H9 (cell line): ENCODE measurements at regions not wholly inside any gene's neighbourhood (a gene's known extent, or its start where the extent isn't known, plus 50 kb on each side); places are given as distances from the start of the nearest gene placed in this dataset.

Source experiments
- DNase-seq: peaks from one replicate; pipeline ENCODE4 v3.0.0-alpha.2; 2017
- H2AFZ ChIP-seq: one replicate; pipeline ENCODE4 v1.6.1; 2013; ENCODE audit warnings: mild to moderate bottlenecking, low read length, control low read depth, moderate library complexity
- H2AK5ac ChIP-seq: 2 replicates; pipeline ENCODE4 v1.6.1; 2013; ENCODE audit warnings: low read length, control low read depth, mixed read lengths; ENCODE audit not compliant: insufficient read length
- H2BK120ac ChIP-seq: one replicate; pipeline ENCODE4 v1.6.1; 2013; ENCODE audit warnings: low read depth, mild to moderate bottlenecking, low read length, control low read depth, inconsistent platforms; ENCODE audit not compliant: poor library complexity, severe bottlenecking
- H2BK12ac ChIP-seq: 2 replicates; pipeline ENCODE4 v1.6.1; 2013; ENCODE audit warnings: low read length, control low read depth, mixed read lengths, low read depth; ENCODE audit not compliant: insufficient read length
- H2BK15ac ChIP-seq: 2 replicates; pipeline ENCODE4 v1.6.1; 2013; ENCODE audit warnings: low read depth, low read length, control low read depth
- H2BK20ac ChIP-seq: one replicate; pipeline ENCODE4 v1.6.1; 2013; ENCODE audit warnings: low read depth, mild to moderate bottlenecking, low read length, control low read depth, inconsistent platforms; ENCODE audit not compliant: poor library complexity, severe bottlenecking
- H2BK5ac ChIP-seq: 2 replicates; pipeline ENCODE4 v1.6.1; 2013; ENCODE audit warnings: low read length, control low read depth, mixed read lengths; ENCODE audit not compliant: insufficient read length
- H3K14ac ChIP-seq: 2 replicates; pipeline ENCODE4 v1.6.1; 2013; ENCODE audit warnings: low read length, control low read depth; ENCODE audit not compliant: insufficient read depth
- H3K18ac ChIP-seq: 2 replicates; pipeline ENCODE4 v1.6.1; 2013; ENCODE audit warnings: low read depth, mild to moderate bottlenecking, mixed read lengths, low read length, control low read depth; ENCODE audit not compliant: insufficient read length
- H3K23ac ChIP-seq: 2 replicates; pipeline ENCODE4 v1.6.1; 2013; ENCODE audit warnings: low read length, control low read depth, mixed read lengths, low read depth; ENCODE audit not compliant: insufficient read length
- H3K23me2 ChIP-seq: 2 replicates; pipeline ENCODE4 v1.6.1; 2013; ENCODE audit warnings: low read depth, mild to moderate bottlenecking, mixed read lengths, low read length, control low read depth; ENCODE audit not compliant: insufficient read length, poor library complexity, severe bottlenecking
- H3K27ac ChIP-seq: 2 replicates; pipeline ENCODE4 v1.5.1; 2013; ENCODE audit warnings: low read length, control low read depth, mixed read lengths, low read depth; ENCODE audit not compliant: insufficient read length
- H3K27me3 ChIP-seq: 2 replicates; pipeline ENCODE4 v1.6.1; 2013; ENCODE audit warnings: low read length, control low read depth, inconsistent platforms; ENCODE audit not compliant: insufficient read depth
- H3K4ac ChIP-seq: 2 replicates; pipeline ENCODE4 v1.6.1; 2013; ENCODE audit warnings: low read depth, mild to moderate bottlenecking, control low read depth, inconsistent platforms, low read length, moderate library complexity
- H3K4me1 ChIP-seq: 2 replicates; pipeline ENCODE4 v1.6.1; 2013; ENCODE audit warnings: low read length, control low read depth, inconsistent platforms; ENCODE audit not compliant: insufficient read depth
- H3K4me2 ChIP-seq: 2 replicates; pipeline ENCODE4 v1.6.1; 2013; ENCODE audit warnings: low read length, control low read depth, mixed read lengths; ENCODE audit not compliant: insufficient read length, insufficient read depth
- H3K56ac ChIP-seq: 2 replicates; pipeline ENCODE4 v1.6.1; 2013; ENCODE audit warnings: low read depth, mild to moderate bottlenecking, mixed read lengths, low read length, control low read depth; ENCODE audit not compliant: insufficient read length
- H3K79me1 ChIP-seq: 2 replicates; pipeline ENCODE4 v1.6.1; 2013; ENCODE audit warnings: low read depth, mild to moderate bottlenecking, moderate library complexity, low read length, control low read depth, inconsistent platforms; ENCODE audit not compliant: insufficient read depth, poor library complexity, severe bottlenecking
- H3K79me2 ChIP-seq: 2 replicates; pipeline ENCODE4 v1.6.1; 2013; ENCODE audit warnings: low read length, control low read depth, inconsistent platforms; ENCODE audit not compliant: insufficient read depth
- H3K9ac ChIP-seq: 2 replicates; pipeline ENCODE4 v1.6.1; 2013; ENCODE audit warnings: low read length, control low read depth, mixed read lengths; ENCODE audit not compliant: insufficient read length; ENCODE audit errors: extremely low read depth
- H3K9me3 ChIP-seq: one replicate; pipeline ENCODE4 v1.6.1; 2013; ENCODE audit warnings: low read depth, low read length, inconsistent platforms; ENCODE audit not compliant: control insufficient read depth
- H3T11ph ChIP-seq: one replicate; pipeline ENCODE4 v1.6.1; 2013; ENCODE audit warnings: mild to moderate bottlenecking, low read length, control low read depth, inconsistent platforms
- H4K20me1 ChIP-seq: one replicate; pipeline ENCODE4 v1.6.1; 2013; ENCODE audit not compliant: control insufficient read depth, insufficient read length, insufficient read depth
- H4K5ac ChIP-seq: 2 replicates; pipeline ENCODE4 v1.6.1; 2013; ENCODE audit warnings: low read depth, mild to moderate bottlenecking, mixed read lengths, low read length, control low read depth; ENCODE audit not compliant: insufficient read length
- H4K8ac ChIP-seq: replicated peaks from 2 replicates; pipeline ENCODE4 v1.6.1; 2013; ENCODE audit warnings: low read length, control low read depth, mixed read lengths, low read depth; ENCODE audit not compliant: insufficient read length
- H4K91ac ChIP-seq: 2 replicates; pipeline ENCODE4 v1.6.1; 2013; ENCODE audit warnings: low read depth, mild to moderate bottlenecking, moderate library complexity, mixed read lengths, low read length, control low read depth; ENCODE audit not compliant: insufficient read length
- H3K27ac Mint-ChIP-seq, 3 experiments: 2 replicates in 2 of 3; 3 replicates in 1 of 3; pipeline ENCODE4 v1.8.0; 2020 to 2021; ENCODE audit warnings: mixed read lengths in 3 of 3, mild to moderate bottlenecking in 1 of 3, moderate library complexity in 1 of 3
- H3K27me3 Mint-ChIP-seq: 2 replicates; pipeline ENCODE4 v1.8.0; 2021; ENCODE audit warnings: low read depth, mild to moderate bottlenecking, moderate library complexity, mixed read lengths
- H3K36me3 Mint-ChIP-seq, 3 experiments: 2 replicates in 2 of 3; 3 replicates in 1 of 3; pipeline ENCODE4 v1.8.0; 2020 to 2021; ENCODE audit warnings: low read depth in 3 of 3, mixed read lengths in 3 of 3; ENCODE audit not compliant: insufficient read depth in 1 of 3
- H3K4me1 Mint-ChIP-seq, 2 experiments: 2 replicates each; pipeline ENCODE4 v1.8.0; 2020; ENCODE audit warnings: mixed read lengths in 2 of 2
- H3K4me3 Mint-ChIP-seq, 2 experiments: 2 replicates in 1 of 2; 3 replicates in 1 of 2; pipeline ENCODE4 v1.8.0; 2020 to 2021; ENCODE audit warnings: mild to moderate bottlenecking in 2 of 2, mixed read lengths in 2 of 2, moderate library complexity in 1 of 2
- H3K9me3 Mint-ChIP-seq, 2 experiments: 2 replicates in 1 of 2; 3 replicates in 1 of 2; pipeline ENCODE4 v1.8.0; 2020; ENCODE audit warnings: mild to moderate bottlenecking in 2 of 2, mixed read lengths in 2 of 2, moderate library complexity in 1 of 2
- CTCF ChIP-seq: fragments of 200-600 bp; sonication (generic); conservative IDR thresholded peaks from 3 replicates; pipeline ENCODE4 v1.8.0; 2021; ENCODE audit warnings: antibody characterized with exemption, mild to moderate bottlenecking
- WGBS: extraction: QIAGEN DNeasy Blood & Tissue Kit; methylation state at CpG from one replicate; pipeline ENCODE4 v1.1.7; 2013; ENCODE audit warnings: missing lambda C conversion rate, low lambda C conversion rate, mixed read lengths; ENCODE audit not compliant: insufficient read length; ENCODE audit errors: extremely low coverage; 5-methylcytosine and 5-hydroxymethylcytosine counted together

- no peak overlapping the region for H2AFZ ChIP-seq
- no peak overlapping the region; the same call in 1 of the 2 replicates for H3K14ac ChIP-seq
- Mint-ChIP-seq H3K4me3 (no peak overlapping the region), H3K9me3 (no peaks in the 10 kb centered on the region), H3K27ac (no peak overlapping the region), H3K27me3 (no peaks in the 10 kb centered on the region), H3K36me3 (no peaks in the 10 kb centered on the region), H3K4me1 (peaks cover 0 to 3% of the 10 kb centered on the region in 2 experiments; a peak in 1 of 4 replicates)
- TF ChIP-seq CTCF: no peak
- H2AK5ac ChIP-seq: no peak overlapping the region
- no peak overlapping the region for H2BK12ac ChIP-seq
- DNase-seq: no peak
- H3K9ac ChIP-seq: no peak overlapping the region
- H3T11ph ChIP-seq: no peak overlapping the region
- H3K23me2 ChIP-seq: no peaks in the 10 kb centered on the region
- H3K9me3 ChIP-seq: no peaks in the 10 kb centered on the region
- no peaks in the 10 kb centered on the region for H3K79me1 ChIP-seq
- no peak overlapping the region for H3K23ac ChIP-seq
- H3K4me1 ChIP-seq: no peaks in the 10 kb centered on the region
- H4K8ac ChIP-seq: no peak overlapping the region
- no peaks in the 10 kb centered on the region for H3K27me3 ChIP-seq
- H2BK5ac ChIP-seq: no peak overlapping the region
- H3K4ac ChIP-seq: no peak overlapping the region
- H3K27ac ChIP-seq: no peak overlapping the region
- H2BK120ac ChIP-seq: no peak overlapping the region
- H2BK15ac ChIP-seq: no peak overlapping the region
- H4K20me1 ChIP-seq: no peaks in the 10 kb centered on the region
- no peaks in the 10 kb centered on the region for H3K79me2 ChIP-seq
- no CpG with 5 or more reads among the region's 14 CpGs for WGBS
- no peak overlapping the region for H3K4me2 ChIP-seq
- H4K91ac ChIP-seq: no peak overlapping the region
- H4K5ac ChIP-seq: no peak overlapping the region
- no peak overlapping the region for H3K18ac ChIP-seq
- no peak overlapping the region for H3K56ac ChIP-seq
- no peak overlapping the region for H2BK20ac ChIP-seq
Observed at GRCh38 chr6:169975286-169975685, 223.9 kb downstream of the ERMARD start.
